NOMO-1 (cell line): ENCODE measurements at regions not wholly inside any gene's neighbourhood (a gene's known extent, or its start where the extent isn't known, plus 50 kb on each side); places are given as distances from the start of the nearest gene placed in this dataset.
"Not testable (repeated sequence)": the region's sequence is repeated elsewhere in the genome, so short reads cannot be mapped to it uniquely, and the experiment has no call there.

ENCODE experiments used
- DNase-seq, 2 experiments: peaks; one replicate each; lab custom pipeline; 2025; ENCODE audit not compliant: unreplicated experiment in 2 of 2; lab: John Stamatoyannopoulos, UW

DNA sequence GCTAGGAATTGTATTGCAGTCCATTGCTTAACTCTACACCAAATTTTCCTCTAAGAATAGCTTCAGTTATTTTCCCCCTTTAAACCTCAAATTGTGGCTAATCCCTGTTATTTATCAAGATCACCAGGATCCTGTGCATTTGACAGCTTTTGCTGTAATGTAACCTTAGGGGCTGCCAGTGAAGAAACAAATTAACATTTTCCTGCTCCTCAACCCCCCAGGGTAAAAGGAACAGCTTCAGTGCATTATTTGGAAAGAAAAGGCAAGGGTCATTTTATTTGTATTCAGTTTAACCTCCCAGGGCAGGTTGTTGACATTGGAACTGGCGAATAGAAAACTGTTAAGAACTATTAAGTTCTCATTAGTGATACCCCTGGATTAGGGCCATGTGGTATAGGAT is 57.0 kb downstream of the PCDH20 start:
- DNase-seq, result no peak

DNA sequence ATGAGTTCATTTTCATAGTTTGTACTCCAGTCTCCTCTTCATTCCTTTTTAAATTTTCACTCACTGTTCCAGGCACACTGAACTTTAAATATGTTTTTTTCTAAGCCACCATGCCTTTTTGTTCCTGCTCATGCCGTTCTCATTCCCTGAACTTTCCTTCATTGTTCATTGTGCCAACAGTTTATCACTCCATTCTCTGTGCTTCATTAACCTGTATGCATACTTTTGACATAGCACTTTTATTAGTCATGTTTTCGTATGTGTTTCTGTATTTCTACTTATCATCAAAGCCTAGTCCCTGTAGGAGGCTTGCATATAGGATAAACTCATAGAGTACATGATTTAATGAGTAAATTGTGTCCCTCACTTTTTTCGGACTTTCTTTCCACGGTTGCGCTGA is 65.3 kb downstream of the PCDH20 start:
- DNase-seq, result no peak

DNA sequence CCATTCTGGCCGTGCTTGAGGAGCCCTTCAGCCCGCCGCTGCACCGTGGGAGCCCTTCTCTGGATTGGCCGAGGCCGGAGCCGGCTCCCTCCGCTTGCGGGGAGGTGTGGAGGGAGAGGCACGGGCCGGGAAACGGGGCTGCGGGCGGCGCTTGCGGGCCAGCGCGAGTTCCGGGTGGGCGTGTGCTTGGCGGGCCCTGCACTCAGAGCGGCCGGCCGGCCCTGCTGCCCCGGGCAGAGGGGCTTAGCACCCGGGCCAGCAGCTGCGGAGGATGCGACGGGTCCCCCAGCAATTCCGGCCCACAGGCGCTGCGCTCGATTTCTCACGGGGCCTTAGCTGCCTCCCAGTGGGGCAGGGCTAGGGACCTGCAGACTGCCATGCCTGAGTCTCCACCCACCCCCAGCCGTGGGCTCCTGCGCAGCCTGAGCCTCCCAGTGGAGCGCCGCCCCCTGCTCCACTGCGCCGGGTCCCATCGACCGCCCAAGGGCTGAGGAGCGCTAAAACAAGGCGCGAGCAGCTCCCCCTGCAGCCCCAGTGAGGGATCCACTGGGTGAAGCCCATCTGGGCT is 76.5 kb downstream of the PCDH20 start:
- DNase-seq, result no peak

DNA sequence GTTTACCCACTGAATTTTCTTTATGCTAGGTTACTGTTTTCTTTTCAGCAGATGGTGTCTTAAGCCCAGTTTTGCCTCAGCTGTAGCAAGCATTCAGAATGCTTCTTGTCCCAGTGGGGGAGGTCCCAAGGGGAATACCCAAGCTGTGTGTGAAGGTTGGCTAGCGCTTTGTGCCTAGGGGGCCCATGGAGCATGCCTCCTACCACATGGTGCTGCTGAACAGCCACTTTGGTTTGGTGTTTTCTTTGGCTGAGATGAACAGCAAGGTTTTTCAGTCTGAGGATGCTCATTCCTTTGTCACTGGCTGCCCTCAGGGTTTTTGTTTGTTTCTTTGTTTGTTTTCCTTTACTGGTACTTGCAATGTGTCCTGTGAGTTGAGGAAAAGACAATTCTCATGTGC is 99.0 kb downstream of the PCDH20 start:
- no peak for DNase-seq

DNA sequence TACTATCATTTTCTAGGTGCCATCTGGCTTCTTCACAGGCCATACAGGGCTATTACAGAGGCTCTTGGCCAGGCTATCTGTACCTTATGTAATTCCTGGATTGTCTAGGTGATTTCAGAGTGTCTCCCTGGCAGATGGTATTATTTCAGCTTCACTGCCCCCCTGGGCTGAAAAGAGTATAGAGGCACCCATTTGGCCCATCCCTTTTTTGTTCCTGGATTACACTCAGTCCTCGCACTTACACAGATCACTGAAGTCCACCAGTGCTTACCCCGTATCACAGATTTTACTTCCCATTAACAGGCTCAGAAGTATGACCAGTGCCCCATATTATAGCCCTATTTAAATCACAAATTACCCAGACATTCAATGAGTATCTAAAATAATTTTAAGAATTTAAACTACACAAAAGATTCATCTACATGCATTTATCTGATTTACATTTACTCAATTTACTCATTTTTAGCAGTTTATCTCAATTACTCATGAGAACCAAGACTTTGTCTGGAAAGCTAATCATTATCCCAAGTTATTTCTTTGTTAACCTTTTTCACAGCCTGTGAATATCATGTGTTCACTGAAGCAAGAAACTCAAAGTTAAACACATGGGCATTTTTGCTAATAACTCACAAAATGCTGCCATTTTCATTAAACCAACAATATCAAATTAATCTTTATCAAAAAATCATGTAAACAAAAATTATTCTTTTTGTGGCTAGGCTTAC is 121.0 kb downstream of the PCDH20 start:
- no peak for DNase-seq

DNA sequence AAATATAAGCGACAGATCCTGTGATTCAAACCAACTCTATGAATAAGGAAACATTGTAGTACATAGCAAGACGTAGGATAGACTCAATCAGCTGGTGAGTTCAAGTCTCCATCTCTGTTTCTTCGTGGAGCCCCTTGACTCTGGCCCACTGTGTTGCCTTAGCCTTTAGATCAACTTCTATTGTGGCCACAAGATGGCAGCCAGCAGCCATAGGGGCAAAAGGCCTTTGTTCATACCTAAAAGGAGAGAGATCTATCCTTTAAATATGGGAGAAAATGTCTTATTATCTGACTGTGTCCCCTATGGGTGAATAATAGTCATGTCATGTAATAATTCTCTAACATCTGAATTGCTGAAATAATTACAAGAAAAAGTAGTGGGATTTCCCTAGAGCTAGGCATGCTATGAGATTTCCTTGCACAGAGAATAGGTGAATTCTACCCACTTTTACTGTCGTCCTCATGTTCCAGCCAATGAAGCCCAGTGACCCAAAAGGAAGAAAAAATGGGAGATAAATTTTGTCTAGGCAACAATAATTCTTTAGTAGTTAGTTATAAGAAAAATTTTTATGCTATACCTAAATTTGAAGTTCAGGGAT is 129.4 kb downstream of the PCDH20 start:
- DNase-seq, result peak in 1 of 2 experiments; percentile 3

DNA sequence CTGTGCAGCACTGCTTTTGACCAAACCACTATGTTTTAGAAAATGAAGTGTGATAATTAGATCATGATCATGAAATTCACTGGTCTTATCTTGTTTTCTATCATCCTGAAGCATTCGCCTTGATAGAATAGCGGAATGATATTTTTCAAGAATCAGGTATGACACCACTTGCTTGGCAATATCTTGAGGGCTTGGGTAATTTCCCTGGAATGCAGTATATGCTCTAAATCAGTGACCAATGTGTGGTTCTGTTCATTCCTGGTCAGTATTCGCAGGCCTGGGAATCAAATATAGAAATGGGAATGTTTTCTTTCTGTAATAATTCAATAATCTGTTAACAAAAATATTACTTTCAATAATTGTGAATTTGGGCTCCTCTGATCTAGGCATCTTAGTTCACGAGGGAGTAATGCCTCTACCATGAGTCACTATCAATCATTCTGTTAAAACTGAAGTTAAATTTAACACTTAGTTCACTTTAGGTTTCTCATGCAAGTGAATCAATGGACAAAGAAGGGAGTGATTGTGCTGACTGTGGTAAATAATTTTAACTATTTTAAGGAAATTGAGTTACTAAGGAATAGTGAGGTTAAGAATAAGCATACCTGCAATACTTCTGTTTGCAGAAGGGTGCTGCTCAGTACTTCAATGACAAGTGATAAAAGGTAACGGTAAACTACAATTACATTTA is 137.9 kb downstream of the PCDH20 start:
- DNase-seq, result no peak

DNA sequence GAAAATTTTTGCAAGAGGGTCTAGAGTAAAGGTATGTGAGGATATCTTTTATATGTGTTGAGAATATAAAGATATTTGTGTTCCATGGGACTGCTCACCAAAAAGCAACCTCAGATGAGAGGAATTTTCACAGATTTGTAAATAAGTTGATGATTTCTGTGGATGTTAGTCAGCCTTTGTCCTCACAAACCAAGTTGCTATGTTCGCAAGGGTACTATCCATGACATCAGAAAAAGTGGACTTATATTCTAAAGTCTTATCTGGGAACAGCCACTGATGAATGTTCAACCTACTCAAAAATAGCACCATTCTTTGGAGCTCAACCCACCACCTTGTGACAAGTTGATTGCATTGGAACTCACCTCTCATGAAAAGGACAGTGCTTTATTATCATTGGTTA is 138.6 kb downstream of the PCDH20 start:
- no peak for DNase-seq

DNA sequence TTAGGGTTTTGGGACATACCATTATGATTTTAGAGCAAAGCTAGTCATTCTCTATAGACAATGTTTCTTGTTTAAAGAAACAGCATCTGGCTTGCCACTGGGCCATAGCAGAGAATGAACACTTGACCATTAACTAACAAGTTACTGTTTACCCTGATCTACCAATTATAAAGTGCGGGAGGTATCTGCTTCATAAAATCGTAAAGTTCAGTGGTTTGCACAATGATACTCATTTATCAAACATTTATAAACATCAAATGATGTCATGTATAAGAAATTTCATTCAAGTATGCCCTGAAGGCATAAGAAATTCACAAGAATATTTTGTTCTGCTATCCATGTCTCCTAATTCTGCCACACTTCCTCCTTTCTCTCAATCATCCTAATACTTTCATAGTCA is 139.2 kb downstream of the PCDH20 start:
- no peak for DNase-seq

DNA sequence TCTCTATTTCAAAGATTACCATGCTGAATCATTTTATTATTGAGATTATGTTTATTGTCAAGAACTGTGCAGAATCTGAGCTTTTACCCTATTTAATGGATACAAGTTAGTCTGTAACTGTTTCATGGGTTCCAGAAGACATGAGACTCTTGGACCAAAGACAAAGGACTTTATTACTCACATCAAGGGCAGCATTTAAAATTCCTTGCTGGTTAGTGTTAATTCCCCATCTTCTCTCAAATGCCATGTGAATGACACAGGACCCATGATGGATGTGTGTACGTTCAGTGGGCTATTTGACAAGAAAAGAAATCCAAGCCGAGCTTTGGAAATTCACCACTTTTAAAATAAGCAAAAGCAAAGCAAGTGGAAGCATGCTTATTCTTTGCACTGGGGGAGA is 139.9 kb downstream of the PCDH20 start:
- DNase-seq, result no peak

DNA sequence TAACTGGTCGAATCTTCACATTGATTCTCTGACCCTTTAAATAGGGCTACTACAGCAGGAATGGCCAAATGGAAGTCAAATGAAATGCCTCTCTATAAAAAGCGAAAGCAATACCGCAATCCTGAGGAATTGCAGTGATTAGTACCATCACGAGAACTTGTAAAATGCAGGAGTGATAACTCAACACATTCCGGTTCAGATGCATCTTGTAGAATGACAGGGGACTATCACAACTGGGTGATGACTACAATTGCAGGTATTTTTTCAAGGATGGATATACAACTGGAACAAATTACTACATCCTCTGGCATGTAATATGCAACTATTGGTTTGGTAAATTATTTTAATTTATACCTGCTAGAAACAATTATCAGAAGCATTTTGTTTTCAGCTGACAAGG is 140.4 kb downstream of the PCDH20 start:
- DNase-seq, result no peak

DNA sequence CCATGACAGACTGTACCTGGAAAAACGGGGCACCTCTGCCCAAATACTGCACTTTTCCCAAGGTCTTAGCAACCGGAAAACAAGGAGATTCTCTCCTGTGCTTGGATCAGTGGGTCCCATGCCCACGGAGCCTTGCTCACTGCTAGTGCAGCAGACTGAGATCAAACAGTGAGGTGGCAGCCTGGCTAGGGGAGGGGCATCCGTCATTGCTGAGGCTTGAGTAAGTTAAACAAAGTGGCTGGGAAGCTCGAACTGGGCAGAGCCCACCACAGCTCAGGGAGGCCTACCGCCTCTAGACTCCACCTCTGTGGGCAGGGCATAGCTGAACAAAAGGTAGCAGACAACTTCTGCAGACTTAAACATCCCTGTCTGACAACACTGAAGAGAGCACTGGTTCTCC is 148.8 kb downstream of the PCDH20 start:
- DNase-seq, result not testable (repeated sequence)

DNA sequence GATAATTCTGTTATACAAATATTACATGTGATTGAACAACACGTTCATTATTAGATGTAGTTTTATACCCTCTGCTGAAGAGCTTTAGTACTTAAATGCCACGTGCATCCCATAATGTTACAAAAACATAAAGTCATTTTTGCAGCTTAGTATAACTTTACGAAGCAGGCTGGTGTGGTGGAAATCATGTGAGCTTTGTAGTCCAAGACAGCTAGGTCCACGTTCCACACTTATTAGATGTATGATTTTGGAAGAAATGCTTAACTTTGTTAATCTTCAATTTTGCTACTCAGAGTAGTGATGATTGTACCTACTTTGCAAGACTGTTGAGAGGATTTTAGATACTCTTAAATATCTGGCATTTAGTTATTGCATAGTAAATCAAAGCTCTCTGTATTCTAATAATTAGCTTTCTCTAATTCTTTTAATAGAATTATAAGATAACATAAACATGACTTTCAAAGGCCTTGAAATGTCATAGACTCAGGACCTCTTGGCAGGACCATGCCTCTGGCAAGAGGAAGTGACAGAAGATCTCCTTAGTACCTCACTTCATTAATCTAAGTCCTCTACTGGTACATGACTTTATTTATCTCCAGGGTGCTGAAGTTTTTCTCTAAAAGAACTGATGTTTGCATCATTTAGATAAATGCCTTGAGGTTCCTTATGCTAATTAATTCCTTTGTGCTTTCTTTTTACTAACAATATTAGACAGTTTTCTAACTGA is 153.7 kb downstream of the PCDH20 start:
- no peak for DNase-seq

DNA sequence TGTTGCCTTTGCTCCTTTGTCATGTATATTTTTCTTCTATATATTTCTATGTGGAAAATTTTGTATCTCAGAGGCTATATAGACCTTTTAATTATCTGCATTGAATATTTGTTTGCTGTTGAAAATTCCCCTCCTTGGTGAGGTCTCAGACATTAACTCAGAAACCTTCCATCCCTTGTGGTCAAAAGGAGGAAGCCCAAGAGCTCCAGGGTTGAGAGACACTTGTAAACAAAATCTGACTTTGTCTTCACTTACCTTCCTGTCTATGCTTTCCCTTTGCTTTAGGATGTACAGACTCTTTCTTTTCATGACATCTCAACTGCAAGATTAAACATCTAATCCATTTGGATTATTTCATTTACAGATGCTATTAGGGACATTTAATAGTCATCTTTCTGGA is 157.5 kb downstream of the PCDH20 start:
- DNase-seq, result no peak

DNA sequence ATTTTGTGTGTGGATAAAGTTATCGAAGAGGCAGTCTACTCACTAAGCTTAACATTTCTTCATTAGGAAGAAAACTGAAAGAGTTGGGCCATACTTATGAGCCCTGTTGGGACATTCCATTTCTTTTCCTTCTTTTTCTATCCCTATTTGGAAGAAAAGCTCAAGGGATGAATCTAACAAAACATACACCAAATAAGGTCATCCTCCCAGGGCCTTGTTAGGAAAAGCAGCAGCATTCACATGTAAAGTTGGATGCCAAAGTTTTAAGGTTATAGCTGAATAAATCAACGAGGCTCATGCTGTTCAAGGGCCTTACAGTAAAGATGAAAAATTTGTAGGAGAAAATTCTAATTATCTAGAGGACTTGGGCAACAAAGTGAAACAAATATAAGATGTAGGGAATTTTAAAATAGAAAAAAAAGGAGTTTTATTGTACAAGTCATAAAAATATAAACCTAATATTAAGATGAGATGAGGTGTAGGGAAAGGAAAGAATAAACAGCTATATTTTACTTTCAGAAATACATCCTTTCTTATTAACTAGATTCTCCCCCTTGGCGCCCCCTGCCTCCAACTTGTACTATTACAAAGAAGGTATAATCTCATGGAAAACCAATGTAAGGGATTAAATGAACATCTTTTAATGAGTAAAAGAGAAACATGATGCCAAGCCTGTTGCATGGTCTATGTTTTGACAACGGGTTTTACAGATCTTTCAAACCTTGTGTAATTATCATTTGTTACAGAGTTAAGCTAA is 160.4 kb downstream of the PCDH20 start:
- DNase-seq, result no peak

DNA sequence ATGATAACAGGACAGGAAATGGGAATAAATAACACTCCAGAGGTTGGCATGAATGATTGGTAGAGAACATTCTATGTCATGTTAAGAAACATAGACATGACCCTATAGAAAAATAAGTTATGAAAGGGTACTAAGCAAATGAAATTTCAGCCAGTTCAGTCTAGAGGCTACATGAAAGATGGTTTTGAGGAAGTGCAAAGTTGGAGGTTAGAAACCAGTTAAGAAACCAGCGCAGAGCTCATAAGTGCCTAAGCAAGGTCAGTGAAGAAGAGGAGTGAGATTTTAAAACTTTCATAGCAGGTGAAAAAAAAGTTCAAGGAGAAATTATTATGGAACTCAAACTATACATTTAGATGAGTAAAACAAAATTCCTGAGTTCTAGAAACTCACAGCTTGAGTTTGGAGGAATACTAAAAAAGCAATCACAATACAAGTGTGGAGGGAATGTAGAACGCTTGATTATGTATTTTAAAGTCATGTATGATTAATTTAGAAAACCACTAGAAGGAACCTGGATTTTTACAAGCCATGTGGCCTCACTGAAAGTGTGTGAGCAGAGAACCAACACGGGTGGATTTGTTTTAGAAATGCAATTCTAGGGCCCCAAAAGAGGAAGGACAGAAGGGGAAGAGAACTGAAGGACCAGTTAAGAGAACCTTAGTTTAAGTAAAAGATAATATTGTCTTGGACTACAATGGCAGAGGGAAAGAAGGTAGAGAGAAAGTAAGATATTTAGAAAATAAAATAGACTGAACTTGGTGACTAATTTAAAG is 162.4 kb downstream of the PCDH20 start:
- peak; percentile 60 to 62 for DNase-seq

DNA sequence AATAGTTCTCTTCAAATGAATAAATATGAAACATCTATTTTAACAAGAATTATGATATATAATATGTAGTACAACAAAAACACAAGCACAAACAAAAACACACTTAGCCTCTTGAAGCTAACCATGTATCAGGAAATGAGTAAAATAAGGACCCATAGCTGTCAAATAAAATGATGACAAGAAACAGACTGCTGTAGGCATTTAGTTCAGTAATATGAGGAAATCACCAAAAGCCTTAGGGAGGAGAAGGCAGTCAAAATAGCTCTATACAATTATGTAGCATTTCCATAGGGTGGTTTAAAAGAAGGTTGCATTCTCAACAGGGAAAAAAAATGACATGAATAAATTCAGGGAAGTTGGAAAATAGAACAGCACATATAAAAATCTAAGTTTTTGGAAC is 163.4 kb downstream of the PCDH20 start:
- DNase-seq, result no peak

DNA sequence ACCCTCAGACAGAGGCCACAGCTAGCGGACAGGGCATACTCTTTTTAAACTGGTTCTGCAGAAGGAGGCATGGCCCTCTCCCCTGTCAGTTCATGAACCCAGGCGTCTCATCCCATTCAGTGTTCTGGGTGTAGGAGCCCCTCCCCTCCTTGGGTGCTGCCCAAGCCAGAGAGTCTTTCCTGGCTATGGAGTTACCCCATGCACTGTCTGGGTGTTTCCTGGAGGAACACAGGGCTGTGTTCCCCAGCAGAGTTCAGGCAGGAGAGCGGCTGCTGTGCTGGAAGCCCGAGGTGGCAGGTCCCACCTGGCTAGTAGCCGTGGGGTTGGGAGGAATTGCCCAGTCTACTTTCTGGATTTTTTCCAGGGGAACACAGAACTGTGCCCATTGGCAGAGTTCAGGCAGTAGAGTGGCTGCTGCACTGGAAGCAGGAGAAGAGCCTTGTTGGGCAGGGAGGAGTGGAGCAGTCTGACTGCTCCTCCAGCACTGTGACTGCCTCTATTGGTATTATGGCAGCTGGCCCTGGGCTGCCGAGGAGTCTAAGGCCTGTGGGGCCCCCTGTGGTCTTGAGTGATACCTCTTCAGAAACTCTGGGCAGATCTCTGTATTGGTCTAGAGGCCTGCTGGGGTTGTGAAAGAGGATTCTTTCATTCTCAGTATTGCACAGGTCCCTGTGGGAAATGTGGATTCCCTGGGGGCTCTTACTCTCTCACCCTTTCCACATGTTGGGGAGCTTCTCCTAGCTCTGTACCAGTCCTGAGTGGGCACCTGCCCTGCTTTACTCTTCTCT is 168.3 kb downstream of the PCDH20 start:
- DNase-seq, result no peak

DNA sequence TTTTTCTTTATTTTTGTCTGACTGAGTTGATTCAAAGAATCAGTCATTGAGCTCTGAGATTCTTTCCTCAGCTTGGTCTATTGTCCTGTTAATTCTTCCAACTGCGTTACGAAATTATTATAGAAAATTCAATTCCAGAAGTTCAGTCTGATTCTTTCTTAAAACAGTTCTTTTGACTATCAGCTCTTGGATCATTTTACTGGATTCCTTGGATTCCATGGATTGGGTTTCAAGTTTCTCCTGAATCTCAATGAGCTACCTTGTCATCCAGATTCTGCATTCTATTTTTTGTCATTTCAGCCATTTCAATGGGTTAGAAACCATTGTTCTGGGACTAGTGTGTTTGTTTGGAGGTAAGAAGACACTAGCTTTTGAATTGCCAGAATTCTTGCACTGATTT is 169.3 kb downstream of the PCDH20 start:
- DNase-seq, result no peak
